ENCODE measurements at regions not wholly inside any gene's neighbourhood (a gene's known extent, or its start where the extent isn't known, plus 50 kb on each side); places are given as distances from the start of the nearest gene placed in this dataset.

DNA sequence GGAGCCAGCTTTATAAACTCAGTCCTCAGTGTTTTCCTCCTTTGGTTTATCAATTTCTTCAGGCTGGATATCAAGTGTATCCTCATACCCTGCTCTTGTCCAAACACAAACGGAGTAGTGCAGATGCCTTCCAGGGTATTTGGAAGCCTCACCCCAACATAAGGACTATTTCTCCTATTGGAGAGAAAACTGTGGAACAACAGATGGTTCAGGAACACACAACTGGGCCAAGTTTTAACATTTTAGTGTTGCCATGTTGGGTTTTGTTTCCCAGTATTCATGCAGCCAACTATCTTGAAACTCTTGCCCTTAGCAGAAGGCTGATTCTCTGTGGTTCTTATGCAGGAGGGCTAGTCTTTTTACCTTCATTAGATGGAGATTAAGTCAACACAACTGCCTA is 398.1 kb downstream of the GABRB3 start:
- DNase-seq (ENCODE audit: low spot score): no peak

DNA sequence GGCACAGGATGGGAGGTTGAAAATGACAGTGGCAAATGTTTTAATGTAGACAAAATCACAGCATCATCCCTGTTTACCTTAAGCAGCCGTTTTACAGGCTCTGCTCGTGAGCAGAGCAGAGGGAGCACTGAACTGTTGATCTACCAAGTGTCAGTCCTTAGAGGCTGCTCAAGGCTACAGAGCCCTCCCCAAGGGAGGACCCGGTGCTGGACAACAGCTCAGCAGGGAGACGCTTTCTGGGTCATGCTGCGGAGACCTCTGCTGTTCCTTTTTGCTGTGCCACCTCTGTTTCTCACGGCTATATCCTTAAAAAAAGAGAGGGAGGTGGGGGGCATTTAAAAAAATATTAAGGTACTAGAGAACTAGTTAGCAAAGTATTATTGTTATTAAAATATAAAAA is 400.2 kb downstream of the GABRB3 start:
- no peak for DNase-seq (ENCODE audit: low spot score)

- DNase-seq (ENCODE audit: low spot score): no peak
Measured at GRCh38 chr15:26365077-26365476, 407.8 kb downstream of the GABRB3 start.

- no peak for DNase-seq (ENCODE audit: low spot score)
Measured at GRCh38 chr15:26359855-26360254, 413.0 kb downstream of the GABRB3 start.

DNA sequence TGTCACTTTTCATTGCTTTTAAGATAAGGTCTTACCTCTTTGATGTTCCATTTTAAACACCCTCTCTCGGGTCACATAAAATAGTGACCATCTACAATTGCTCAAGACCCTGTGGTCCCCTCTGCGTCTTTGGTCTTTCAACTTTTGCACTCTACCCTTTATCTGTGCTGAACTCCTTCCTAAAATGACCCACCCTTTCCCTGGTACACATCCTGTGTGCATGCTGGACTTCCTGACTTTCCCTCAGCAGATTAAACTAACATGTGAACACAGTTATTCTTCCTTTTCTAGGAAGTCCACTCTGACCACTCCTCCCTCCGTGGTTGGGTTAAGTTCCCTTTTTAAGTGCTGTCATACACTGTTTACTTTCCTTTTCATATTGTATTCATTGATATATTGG is 414.2 kb downstream of the GABRB3 start:
- DNase-seq (ENCODE audit: low spot score): no peak

DNA sequence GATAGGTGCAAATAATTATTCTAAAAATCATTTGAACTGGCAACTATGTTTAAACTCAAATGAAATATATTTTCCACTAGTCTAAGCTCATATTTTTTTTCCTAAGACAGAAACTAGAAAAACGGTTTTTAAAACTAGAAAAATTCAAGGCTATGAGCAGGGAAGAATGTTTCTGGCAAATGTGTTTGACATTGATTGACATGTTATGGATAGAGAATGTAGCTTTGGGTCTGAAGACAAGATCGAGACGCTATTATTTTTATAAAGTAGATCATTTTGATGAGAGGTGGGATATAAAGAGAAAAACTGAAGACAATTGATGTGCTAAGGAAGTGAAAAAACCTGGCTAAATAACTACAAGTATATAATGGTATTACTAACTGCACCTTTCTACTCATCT is 415.2 kb downstream of the GABRB3 start:
- DNase-seq (ENCODE audit: low spot score): no peak

GRCh38 chr15:26355472-26356074 is 417.3 kb downstream of the GABRB3 start:
- no peak for DNase-seq (ENCODE audit: low spot score)

GRCh38 chr15:26352909-26353308 is 420.0 kb downstream of the GABRB3 start:
- DNase-seq (ENCODE audit: low spot score): no peak

DNA sequence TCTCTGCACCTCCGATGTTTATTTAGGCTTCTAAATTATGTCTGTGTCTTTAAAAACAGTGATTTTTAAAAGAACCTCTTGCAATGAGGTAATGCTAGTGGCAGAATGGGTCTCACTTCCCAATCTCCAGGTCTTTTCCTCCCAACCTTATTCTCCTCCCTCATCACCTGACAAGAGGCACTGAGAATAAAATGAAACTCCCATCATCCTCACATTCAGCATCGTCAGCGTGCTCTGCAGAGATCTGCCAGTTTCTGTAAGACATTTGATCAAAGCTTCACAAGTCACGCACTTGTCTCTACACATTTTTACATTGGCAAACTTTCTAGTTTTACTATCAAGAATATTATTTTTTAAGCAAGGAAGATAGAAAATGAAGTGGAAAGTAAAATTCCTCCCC is 420.5 kb downstream of the GABRB3 start:
- DNase-seq (ENCODE audit: low spot score): no peak

- DNase-seq (ENCODE audit: low spot score): no peak
Measured at GRCh38 chr15:26325495-26325894, 447.4 kb downstream of the GABRB3 start.

DNA sequence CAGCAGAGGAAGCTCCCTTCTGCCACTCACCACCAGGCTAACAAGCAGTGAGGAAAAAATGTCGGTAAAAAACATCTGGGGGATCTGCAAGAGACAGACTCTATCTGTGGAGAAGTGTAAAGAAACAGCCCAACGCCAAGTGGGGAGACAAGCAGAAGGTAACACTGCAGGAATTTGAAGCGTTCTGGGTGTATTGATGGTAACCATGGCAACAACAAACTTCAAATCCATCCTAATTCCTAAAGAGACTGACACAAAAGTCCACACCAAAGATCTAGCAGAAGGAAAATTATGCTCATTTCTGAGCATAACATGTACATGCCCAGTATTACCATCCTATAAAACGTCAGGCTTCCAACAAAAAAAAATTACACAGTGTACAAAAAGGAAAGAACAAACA is 449.3 kb downstream of the GABRB3 start:
- no peak for DNase-seq (ENCODE audit: low spot score)

- DNase-seq (ENCODE audit: low spot score): no peak
Measured at GRCh38 chr15:26318689-26319088, 454.2 kb downstream of the GABRB3 start.

DNA sequence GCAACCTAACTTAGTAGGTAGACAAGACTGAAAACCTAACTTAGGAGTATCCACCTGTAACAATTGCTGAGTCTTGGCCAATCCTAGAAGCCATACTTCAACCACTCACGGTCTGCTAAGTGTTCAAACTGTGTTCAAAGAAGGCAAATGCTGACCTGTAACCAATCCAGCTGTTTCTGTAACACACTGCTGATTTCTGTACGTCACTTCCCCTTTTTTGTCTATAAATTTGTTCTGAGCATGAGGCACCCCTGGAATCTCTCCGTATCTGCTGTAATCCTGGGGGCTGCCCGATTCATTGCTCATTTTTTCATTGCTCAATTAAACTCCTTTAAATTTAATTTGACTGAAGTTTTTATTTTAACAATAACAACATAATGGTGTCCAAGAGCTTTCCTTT is 451.4 kb upstream of the ATP10A start:
- no peak for DNase-seq (ENCODE audit: low spot score)

DNA sequence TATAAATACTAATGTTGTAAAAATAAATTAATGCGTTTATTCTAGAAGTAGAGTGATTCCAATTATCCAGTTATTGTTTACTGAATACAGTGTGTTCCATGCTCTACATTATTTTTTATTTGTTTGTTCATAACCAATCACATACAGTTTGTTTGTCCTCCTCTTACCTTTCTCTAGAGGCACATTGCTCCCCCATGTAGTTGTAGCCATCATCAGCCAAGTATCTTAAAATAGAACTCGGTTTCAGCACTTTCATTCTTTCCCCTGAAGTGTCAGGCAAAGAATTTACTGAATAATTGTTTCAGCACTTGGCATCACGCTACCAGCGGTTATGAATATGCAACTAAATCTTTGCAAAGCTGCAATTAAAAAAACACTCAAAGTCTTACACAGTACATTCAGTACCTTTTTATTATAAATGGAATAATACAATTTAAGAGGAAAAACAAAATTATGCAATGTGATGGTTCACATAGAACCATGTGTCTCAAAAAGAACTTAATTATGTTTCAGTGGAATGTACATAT is 448.6 kb upstream of the ATP10A start:
- no peak for DNase-seq (ENCODE audit: low spot score)

DNA sequence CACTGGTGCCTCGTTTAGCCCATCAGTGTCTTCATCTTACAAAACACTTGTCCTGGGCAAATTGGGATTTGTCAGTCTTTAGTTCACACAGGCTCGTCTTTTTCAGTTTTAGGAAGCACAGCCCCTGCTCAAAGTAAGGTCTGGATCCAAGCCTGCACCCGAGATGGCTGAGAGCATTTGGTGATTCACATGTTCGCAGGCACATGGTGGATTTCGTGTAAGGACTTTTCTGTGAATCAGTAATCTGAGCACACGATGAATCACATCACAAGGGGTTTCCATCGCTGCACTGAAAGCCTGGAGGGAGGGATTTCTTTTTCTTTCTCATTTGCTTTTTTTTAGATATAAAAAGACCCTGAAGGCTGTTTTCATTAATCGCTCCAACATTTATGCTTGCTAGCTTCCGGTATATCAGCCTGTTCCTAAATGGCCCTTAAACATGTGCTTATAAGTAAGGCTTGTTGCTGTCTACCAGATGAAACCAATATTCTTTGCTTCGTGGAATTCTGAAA is 435.6 kb upstream of the ATP10A start:
- DNase-seq (ENCODE audit: low spot score): no peak

DNA sequence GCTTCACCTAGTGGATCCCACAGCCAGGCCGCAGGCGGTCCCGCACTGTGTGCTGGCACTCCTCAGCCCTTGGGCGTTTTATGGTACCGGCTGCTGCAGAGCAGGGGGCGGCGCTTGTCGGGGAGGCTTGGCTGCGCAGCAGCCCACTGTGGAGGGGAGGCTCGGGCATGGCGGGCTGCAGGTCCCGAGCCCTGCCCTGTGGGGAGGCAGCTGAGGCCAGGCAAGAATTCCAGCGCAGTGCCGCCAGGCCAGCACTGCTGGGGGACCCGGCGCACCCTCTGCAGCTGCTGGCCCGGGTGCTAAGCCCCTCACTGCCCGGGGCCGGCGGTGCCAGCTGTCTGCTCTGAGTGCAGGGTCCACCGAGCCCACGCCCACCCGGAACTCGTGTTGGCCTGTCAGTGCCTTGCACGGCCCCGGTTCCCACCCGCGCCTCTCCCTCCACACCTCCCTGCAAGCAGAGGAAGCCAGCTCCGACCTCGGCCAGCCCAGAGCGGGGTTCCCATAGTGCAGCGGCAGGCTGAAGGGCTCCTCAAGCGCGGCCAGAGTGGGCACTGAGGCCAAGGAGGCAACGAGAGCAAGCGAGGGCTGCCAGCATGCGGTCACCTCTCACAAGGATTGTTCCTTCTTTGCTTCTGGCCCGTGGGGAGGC is 435.0 kb upstream of the ATP10A start:
- no peak for DNase-seq (ENCODE audit: low spot score)

DNA sequence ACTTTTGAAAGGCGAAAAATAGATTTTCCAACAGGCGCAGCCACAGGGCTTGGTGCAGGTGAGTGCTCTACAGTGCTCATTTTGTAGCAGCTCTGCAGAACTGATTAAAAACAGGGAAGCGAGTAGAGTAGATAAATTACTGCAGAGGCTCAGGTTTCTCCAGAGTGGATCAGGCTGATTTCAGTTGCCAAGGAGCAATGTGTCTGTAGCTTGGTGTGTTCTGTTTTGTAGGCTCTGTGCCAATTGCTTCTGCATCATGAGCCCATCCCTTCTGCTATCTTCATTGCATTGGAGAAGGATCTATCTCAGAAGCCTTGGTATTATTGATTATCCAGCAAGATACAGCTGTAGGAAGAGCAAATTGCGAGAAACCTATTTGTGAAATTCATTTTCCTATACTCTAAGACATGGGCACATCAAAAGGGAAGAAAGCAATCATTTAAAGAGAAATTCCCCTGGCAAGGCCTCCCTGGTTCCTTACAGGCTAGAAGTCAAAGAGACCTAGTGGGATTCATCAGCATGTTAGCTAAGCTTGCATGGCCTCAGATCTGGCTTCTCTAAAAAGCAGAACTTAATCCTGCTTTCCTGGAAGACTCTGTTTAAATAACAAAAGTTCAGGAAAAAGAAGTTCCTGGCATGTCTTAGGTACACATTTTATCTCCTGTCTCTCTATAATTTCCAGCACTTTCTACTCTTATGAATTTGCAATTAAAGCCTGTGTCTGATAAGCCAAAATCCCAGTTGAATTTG is 432.4 kb upstream of the ATP10A start:
- no peak for DNase-seq (ENCODE audit: low spot score)

DNA sequence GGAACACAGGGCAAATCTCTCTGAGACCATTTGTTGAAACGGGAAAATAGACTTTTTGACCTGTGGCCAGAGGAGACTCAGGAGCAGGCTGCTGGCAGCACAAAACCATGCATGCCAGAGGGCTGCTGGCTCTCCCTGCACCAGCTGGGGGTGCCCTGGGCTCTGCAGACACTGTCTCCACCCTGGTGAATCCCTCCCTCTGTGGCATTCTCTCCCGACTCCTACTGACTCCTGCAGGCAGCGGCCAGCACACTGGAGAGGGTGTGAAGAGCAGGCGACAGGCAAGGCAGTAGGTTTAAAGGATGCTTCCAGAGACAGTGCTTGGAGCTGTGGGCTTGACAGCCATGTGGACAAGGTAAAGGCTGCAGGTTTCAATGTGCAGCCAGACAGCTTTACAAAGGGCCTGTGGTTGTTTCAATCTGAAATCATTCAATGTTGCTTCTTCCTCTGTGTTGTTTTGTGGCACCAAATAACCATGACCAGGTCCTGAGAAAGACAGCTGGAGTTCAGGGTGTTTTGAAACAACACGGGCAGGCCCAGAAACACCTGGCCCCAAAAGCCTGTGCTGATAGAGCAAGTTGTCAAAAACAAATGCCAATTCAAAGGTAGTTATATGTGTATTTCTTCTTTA is 431.0 kb upstream of the ATP10A start:
- no peak for DNase-seq (ENCODE audit: low spot score)

GRCh38 chr15:26287381-26287780 is 424.3 kb upstream of the ATP10A start:
- DNase-seq (ENCODE audit: low spot score): no peak

DNA sequence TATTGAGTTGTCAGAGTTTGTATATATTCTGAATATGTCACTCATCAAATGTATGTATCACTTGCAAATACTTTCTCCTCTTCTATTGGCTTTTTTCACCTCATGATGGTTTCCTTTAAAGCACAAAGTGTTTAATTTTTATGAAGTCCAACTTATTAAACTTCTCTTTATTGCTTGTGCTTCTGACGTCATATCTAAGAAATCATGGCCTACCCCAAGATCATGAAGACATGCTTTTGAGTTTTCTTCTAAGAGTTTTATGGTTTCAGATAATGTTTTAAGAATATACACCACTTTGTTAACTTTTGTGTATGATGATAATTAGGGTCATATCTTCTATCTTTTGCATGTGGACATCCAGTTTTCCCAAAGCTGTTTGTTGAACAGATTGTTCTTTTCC is 417.2 kb upstream of the ATP10A start:
- DNase-seq (ENCODE audit: low spot score): no peak

DNA sequence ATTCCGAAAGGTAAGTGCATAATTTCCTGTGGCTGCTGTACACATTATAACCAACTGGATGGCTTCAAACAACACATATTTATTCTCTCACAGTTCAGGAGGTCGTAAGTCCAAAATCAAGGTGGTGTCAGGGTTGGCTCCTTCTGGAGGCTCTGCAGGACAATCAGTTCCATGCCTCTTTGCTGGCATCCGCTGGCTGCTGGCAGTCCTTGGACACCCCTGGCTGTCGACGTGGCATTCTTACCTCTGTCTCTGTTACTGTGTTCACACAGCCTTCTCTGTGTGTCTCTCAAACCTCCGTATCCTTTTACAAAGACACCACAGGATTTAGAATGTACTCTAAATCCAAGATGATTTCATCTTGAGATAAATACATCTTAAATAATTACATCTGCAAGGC is 398.8 kb upstream of the ATP10A start:
- no peak for DNase-seq (ENCODE audit: low spot score)

DNA sequence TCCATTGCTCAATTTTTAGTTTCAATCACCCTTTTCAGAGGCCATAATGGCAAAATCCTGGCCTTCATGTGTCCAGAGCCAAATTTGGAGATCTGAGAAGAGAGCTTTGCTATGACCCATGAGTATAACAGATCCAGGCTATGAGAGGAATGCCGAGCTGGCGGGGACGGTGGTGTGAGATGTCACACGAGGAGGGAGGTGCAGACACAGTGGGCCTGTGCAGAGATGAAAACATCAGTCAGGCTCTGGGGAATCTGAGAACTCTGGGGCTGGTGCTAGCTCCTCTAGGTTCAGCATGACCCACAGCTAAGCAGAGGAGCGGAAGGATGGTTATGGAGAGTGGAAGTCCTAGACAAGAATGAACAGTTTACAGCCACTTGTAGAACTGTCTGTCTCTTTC is 398.3 kb upstream of the ATP10A start:
- no peak for DNase-seq (ENCODE audit: low spot score)

Measured in CD4-positive, alpha-beta T cell treated with Interleukin-6 at 100 ng/mL for 8 hours (primary cell).